ENCODE measurements at regions not wholly inside any gene's neighbourhood (a gene's known extent, or its start where the extent isn't known, plus 50 kb on each side); places are given as distances from the start of the nearest gene placed in this dataset.

DNA sequence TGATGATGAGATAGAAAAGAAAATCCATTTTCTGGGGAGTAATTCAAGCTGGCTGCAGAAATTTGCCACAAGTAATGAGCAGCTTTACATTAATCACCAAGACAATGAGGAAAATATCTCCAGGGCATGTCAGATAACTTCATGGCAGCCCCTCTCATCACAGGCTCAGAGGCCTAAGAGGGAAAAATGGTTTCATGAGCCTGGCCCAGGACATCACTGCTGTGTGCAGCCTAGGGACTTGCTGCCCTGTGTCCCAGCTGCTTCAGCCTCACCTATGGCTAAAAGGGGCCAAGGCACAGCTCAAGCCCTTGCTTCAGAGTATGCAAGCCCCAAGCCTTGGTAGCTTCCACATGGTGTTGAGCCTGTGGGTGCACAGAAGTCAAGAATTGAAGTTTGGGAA is 161.7 kb downstream of the OPA1 start:
- Histone ChIP-seq H4K20me1 (no peaks in the 10 kb centered on the region), H3K9ac (no peak overlapping the region), H3K9me3 (peaks cover 42% of the 10 kb centered on the region), H3K27ac (no peak overlapping the region), H3K27me3 (no peaks in the 10 kb centered on the region), H3K4me3 (no peak overlapping the region), H3K4me1 (no peaks in the 10 kb centered on the region), H3K4me2 (no peak overlapping the region), H3K36me3 (no peaks in the 10 kb centered on the region)
- TF ChIP-seq Cebpa-rat (IDR thresholded peaks at IDR 0.05), result no peak

DNA sequence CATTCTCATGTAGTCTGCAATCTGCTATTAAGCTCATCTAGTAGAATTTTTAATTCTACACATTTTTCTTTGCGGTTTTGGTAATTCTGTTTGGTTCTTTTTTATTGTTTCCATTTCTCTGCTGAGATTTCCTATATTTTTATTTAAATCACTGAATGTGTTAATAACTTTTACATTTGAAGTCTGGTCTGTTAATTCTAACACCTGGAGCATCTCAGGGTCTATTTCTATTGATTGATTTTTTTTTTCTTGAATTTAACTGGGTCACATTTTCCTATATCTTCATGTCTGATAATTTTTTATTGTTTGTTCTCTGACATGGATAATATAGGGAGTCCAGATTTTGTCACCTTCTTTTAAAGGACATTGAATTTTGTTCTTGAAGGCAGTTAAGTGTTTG is 163.5 kb downstream of the OPA1 start:
- no peaks in the 10 kb centered on the region for H3K27me3 ChIP-seq
- H3K4me2 ChIP-seq, result no peak overlapping the region
- no peak overlapping the region for H3K9ac ChIP-seq
- TF ChIP-seq Cebpa-rat (IDR thresholded peaks at IDR 0.05), result no peak
- H3K4me1 ChIP-seq, result no peaks in the 10 kb centered on the region
- H3K36me3 ChIP-seq, result no peaks in the 10 kb centered on the region
- H3K27ac ChIP-seq, result no peak overlapping the region
- no peak overlapping the region for H3K4me3 ChIP-seq
- no peaks in the 10 kb centered on the region for H4K20me1 ChIP-seq
- H3K9me3 ChIP-seq, result peaks cover 42% of the 10 kb centered on the region

DNA sequence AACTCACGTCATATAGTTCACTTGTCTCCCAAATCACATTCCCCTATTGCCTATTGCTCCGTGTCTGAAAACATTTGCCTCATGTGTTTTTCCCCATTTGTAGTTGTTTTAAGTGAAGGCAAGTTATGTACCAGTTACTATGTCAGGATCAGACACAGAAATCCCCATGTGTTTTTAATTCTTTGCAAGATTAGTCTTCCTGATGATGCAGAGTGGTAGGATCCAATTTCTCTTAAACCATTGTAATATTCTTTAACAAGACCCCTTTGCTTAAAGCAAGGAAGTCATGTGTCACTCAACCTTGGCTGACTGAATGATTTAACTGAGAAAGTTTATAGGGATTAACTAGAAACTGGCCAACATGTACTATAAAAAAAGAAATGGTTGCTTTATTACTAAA is 164.4 kb downstream of the OPA1 start:
- H3K9me3 ChIP-seq, result peaks cover 42% of the 10 kb centered on the region

GRCh38 chr3:193761969-193762368 is 169.0 kb downstream of the OPA1 start:
- no peaks in the 10 kb centered on the region for H4K20me1 ChIP-seq
- TF ChIP-seq Cebpa-rat (IDR thresholded peaks at IDR 0.05), result no peak
- no peak overlapping the region for H3K4me2 ChIP-seq
- H3K27ac ChIP-seq, result no peak overlapping the region
- H3K36me3 ChIP-seq, result no peaks in the 10 kb centered on the region
- no peak overlapping the region for H3K9ac ChIP-seq
- no peak overlapping the region for H3K4me3 ChIP-seq
- no peaks in the 10 kb centered on the region for H3K4me1 ChIP-seq
- no peaks in the 10 kb centered on the region for H3K27me3 ChIP-seq
- peaks cover 21% of the 10 kb centered on the region for H3K9me3 ChIP-seq

More for the DNA sequence above, 164.4 kb downstream of the OPA1 start:
- H3K27me3 ChIP-seq, result no peaks in the 10 kb centered on the region
- TF ChIP-seq Cebpa-rat (IDR thresholded peaks at IDR 0.05), result no peak
- H4K20me1 ChIP-seq, result no peaks in the 10 kb centered on the region
- no peak overlapping the region for H3K9ac ChIP-seq
- no peak overlapping the region for H3K27ac ChIP-seq
- H3K4me3 ChIP-seq, result no peak overlapping the region
- H3K4me2 ChIP-seq, result no peak overlapping the region
- no peaks in the 10 kb centered on the region for H3K4me1 ChIP-seq
- H3K36me3 ChIP-seq, result no peaks in the 10 kb centered on the region

GRCh38 chr3:193762657-193763056 is 169.6 kb downstream of the OPA1 start:
- no peak overlapping the region for H3K9ac ChIP-seq
- H4K20me1 ChIP-seq, result no peaks in the 10 kb centered on the region
- no peaks in the 10 kb centered on the region for H3K4me1 ChIP-seq
- H3K36me3 ChIP-seq, result no peaks in the 10 kb centered on the region
- no peak overlapping the region for H3K27ac ChIP-seq
- TF ChIP-seq Cebpa-rat (IDR thresholded peaks at IDR 0.05), result no peak
- H3K9me3 ChIP-seq, result peaks cover 14% of the 10 kb centered on the region; the same call in 1 of the 2 replicates
- no peak overlapping the region for H3K4me3 ChIP-seq
- no peaks in the 10 kb centered on the region for H3K27me3 ChIP-seq
- H3K4me2 ChIP-seq, result no peak overlapping the region

DNA sequence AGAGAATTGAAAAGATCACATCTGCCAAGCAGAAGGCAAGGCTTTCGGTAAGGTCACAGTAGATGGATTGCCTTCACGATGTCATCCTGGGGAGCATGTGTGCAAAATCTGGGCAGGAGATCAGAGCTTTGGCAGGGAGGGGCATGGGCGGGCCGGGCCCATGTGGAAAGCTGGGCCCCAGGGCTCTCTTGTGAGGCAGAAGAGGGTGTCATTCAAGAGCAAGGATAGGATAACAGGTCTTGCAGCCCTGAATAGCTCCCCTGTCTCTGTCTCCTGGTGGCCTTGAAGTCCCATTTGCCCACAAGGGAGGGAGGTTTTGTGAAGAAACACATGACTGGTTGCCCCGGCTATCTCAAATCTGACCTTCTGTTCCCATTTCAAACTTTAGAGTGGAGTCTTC is 172.0 kb downstream of the OPA1 start:
- Histone ChIP-seq H3K4me2 (no peak overlapping the region), H3K9me3 (no peaks in the 10 kb centered on the region), H3K27me3 (no peaks in the 10 kb centered on the region), H3K4me3 (no peak overlapping the region), H3K27ac (no peak overlapping the region), H4K20me1 (no peaks in the 10 kb centered on the region), H3K4me1 (no peaks in the 10 kb centered on the region), H3K36me3 (no peaks in the 10 kb centered on the region), H3K9ac (no peak overlapping the region)
- TF ChIP-seq Cebpa-rat (IDR thresholded peaks at IDR 0.05), result no peak

DNA sequence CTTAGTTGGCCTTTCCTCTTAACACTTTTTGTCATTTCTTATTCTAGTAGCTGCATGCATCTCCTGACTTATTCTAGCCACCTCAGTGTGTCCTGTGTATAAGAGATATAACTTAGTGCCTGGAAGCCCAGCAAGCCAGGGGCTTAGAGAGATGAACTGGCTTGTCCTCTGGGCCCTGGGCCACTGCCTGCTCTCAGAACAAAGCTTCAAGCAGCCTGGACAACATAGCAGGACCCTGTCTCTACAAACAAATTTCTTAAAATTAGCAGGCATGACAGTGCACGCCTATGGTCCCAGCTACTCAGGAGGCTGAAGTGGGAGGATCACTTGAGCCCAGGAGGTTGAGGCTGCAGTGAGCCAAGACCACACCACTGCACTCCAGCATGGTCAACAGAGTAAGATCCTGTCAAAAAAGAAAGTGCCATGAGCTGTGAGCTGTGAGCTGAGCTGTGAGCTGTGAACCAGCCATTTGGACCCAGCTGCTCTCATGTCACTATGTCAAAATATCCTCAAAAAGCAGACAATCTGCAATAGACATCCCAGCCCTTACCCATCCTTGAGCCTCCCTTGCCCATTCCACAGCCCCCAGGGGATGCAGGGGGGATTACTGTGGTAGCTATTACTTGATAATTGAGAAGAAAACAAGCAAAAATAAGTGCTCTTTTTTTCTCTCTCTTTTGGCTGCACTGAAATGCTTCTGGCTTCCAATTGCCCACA is 174.5 kb downstream of the OPA1 start:
- Histone ChIP-seq H3K27ac (no peak overlapping the region), H3K9me3 (0 out of 2 replicates have a peak, but pooled peaks cover 5% of the 10 kb centered on the region), H3K27me3 (no peaks in the 10 kb centered on the region), H3K9ac (no peak overlapping the region), H3K36me3 (no peaks in the 10 kb centered on the region), H3K4me2 (no peak overlapping the region), H4K20me1 (no peaks in the 10 kb centered on the region), H3K4me3 (no peak overlapping the region), H3K4me1 (no peaks in the 10 kb centered on the region)
- no peak for TF ChIP-seq Cebpa-rat (IDR thresholded peaks at IDR 0.05)

- Histone ChIP-seq H3K27me3 (no peaks in the 10 kb centered on the region), H3K4me1 (no peaks in the 10 kb centered on the region), H3K9ac (no peak overlapping the region), H3K9me3 (0 out of 2 replicates have a peak, but pooled peaks cover 5% of the 10 kb centered on the region), H3K4me2 (no peak overlapping the region), H3K27ac (no peak overlapping the region), H3K36me3 (no peaks in the 10 kb centered on the region), H3K4me3 (no peak overlapping the region), H4K20me1 (no peaks in the 10 kb centered on the region)
- no peak for TF ChIP-seq Cebpa-rat (IDR thresholded peaks at IDR 0.05)
Observed at GRCh38 chr3:193768070-193768394, 175.0 kb downstream of the OPA1 start.

DNA sequence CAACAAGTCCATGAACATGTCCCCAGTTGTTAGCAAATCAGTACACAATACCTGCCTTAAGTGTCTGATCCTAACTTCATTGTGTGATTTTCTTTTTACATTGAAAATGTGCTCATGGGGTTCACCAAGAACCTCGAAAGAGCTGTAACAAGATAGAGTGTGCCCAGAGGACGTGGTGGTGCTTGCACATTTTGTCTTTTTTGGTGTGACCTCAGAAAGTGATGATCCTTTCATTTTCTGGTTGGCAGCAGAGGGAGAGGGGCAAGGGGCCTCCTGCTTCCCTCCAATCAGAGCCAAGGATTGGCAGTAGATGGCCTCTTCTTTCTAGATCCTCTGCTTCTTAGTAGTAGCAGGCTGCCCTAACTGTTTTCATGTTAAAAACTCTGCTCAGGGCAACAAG is 176.4 kb downstream of the OPA1 start:
- no peak overlapping the region for H3K4me3 ChIP-seq
- 0 out of 2 replicates have a peak, but pooled peaks cover 5% of the 10 kb centered on the region for H3K9me3 ChIP-seq
- no peaks in the 10 kb centered on the region for H4K20me1 ChIP-seq
- TF ChIP-seq Cebpa-rat (IDR thresholded peaks at IDR 0.05), result no peak
- H3K4me1 ChIP-seq, result no peaks in the 10 kb centered on the region
- no peak overlapping the region for H3K4me2 ChIP-seq
- no peak overlapping the region for H3K27ac ChIP-seq
- H3K27me3 ChIP-seq, result no peaks in the 10 kb centered on the region; the same call in 1 of the 2 replicates
- no peaks in the 10 kb centered on the region for H3K36me3 ChIP-seq
- H3K9ac ChIP-seq, result no peak overlapping the region

DNA sequence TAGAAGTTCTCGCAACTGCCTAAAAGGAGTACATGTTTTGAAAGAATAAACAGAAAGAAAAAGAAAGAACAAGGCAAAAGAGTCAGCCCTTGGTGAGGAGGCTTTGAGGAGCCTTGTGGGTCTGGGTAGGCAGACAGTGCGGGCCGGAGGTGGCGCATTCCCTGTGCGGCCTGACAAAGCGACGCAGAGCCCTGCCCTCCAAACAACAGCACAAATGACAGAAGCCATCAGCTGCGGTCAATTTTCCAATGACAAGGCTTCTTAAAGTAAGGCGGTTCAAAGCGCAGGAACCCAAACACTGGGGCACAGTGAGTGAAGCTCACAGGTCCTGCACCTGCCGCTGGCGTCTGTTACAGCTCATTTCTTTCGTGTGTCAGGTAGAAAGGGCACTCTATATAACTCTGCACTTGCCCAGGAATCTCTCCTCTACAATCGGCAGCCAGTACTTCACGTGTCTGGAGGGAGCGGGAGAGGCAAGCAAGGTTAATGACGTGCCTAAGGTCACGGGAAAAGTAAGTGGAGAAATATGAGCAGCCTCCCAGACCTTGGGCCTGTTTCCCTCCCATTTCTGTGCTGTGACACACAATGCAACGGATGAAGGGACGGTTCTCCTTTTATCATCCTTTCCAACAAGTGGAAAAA is 178.1 kb downstream of the OPA1 start:
- Histone ChIP-seq H3K4me2 (no peak overlapping the region), H3K9me3 (0 out of 2 replicates have a peak, but pooled peaks cover 5% of the 10 kb centered on the region), H3K36me3 (no peaks in the 10 kb centered on the region), H3K9ac (no peak overlapping the region), H3K4me3 (no peak overlapping the region), H4K20me1 (no peaks in the 10 kb centered on the region), H3K27me3 (no peaks in the 10 kb centered on the region; the same call in 1 of the 2 replicates), H3K4me1 (no peaks in the 10 kb centered on the region), H3K27ac (no peak overlapping the region)
- TF ChIP-seq Cebpa-rat (IDR thresholded peaks at IDR 0.05), result no peak

All from BLaER1 (cell line).